ENCODE measurements at regions not wholly inside any gene's neighbourhood (a gene's known extent, or its start where the extent isn't known, plus 50 kb on each side); places are given as distances from the start of the nearest gene placed in this dataset.

DNA sequence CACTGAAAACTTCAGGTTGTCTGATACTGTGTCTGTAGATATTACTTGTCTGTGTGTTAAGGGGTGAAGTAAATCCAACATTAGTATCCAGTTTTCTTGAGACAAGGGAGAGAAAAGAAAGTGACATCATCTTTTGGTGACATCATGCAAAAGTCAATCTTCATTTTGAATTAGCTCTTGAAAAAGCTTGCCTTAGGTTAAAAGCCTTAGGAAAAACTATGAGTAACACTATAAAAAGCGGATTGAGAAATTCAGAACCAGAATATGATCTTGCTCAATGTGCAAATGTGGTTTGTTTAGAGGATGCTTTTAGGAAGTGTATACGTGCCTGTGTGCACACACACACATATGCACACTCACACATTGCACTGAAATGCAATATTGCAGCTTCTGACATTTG is 345.8 kb upstream of the CASK start:
- DNase-seq: no peak
- CTCF ChIA-PET: no interaction called here

DNA sequence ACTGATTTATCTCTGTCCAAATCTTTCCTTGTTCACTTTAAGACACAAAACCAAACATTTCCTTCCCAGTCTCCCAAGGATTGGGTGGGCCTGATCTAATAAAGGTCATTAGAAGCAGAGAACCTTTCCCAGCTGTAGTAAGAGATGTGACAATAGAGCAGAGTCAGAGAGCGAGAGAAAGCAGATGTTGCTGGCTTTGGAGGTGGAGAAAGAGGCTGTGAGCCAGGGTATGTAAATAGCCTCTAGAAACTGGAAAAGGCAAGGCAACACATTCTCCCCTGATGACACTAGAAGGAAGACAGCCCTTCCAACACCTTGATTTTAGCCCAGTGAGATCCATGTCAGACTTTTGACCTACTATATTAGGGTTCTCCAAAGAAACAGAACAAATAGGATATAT is 337.5 kb upstream of the CASK start:
- no peak overlapping the region for H3K27ac ChIP-seq (ENCODE audit: low read depth, low read length)
- H3K27ac Mint-ChIP-seq: no peak overlapping the region
- no peaks in the 10 kb centered on the region for H3K36me3 Mint-ChIP-seq
- no peaks in the 10 kb centered on the region for H3K36me3 ChIP-seq (ENCODE audit: control insufficient read depth in 2 of 3, insufficient read depth in 3 of 3, low read length in 3 of 3)
- H3K4me3 ChIP-seq (ENCODE audit: low read length): no peak overlapping the region
- no peak for ATAC-seq
- peaks cover 0 to 10% (median 5%) of the 10 kb centered on the region in 11 donors for H3K9me3 Mint-ChIP-seq
- intact Hi-C loops (cut with micrococcal nuclease): no loop called here
- ChIA-PET POLR2A (no interaction called here), CTCF (no interaction called here)
- no peaks in the 10 kb centered on the region for H3K27me3 ChIP-seq (ENCODE audit: control insufficient read depth in 2 of 2, insufficient read depth in 2 of 2, low read length in 2 of 2)
- H3K4me1 Mint-ChIP-seq: peaks cover 0 to 6% (median 0%) of the 10 kb centered on the region in 7 donors
- no peaks in the 10 kb centered on the region for H3K4me1 ChIP-seq (ENCODE audit: control insufficient read depth in 2 of 2, insufficient read depth in 2 of 2, low read length in 2 of 2)
- no peaks in the 10 kb centered on the region for H3K9me3 ChIP-seq (ENCODE audit: control insufficient read depth in 2 of 3, low read length in 3 of 3)
- no peaks in the 10 kb centered on the region for H3K27me3 Mint-ChIP-seq
- H3K4me3 Mint-ChIP-seq: no peak overlapping the region
- DNase-seq: no peak

More for the DNA sequence above, 345.8 kb upstream of the CASK start:
- Histone ChIP-seq H3K9me3 (ENCODE audit: control insufficient read depth in 2 of 3, low read length in 3 of 3) (no peaks in the 10 kb centered on the region), H3K27me3 (ENCODE audit: control insufficient read depth in 2 of 2, insufficient read depth in 2 of 2, low read length in 2 of 2) (no peaks in the 10 kb centered on the region), H3K36me3 (ENCODE audit: control insufficient read depth in 2 of 3, insufficient read depth in 3 of 3, low read length in 3 of 3) (no peaks in the 10 kb centered on the region), H3K4me3 (ENCODE audit: low read length) (no peak overlapping the region), H3K27ac (ENCODE audit: low read depth, low read length) (no peak overlapping the region), H3K4me1 (ENCODE audit: control insufficient read depth in 2 of 2, insufficient read depth in 2 of 2, low read length in 2 of 2) (no peaks in the 10 kb centered on the region)
- POLR2A ChIA-PET: no interaction called here
- H3K9me3 Mint-ChIP-seq: peaks cover 0 to 4% (median 0%) of the 10 kb centered on the region in 11 donors
- ATAC-seq: no peak
- H3K27me3 Mint-ChIP-seq: no peaks in the 10 kb centered on the region
- intact Hi-C loops (cut with micrococcal nuclease): no loop called here
- peaks cover 0 to 2% (median 0%) of the 10 kb centered on the region in 5 donors for H3K36me3 Mint-ChIP-seq
- H3K4me3 Mint-ChIP-seq: no peak overlapping the region
- no peak overlapping the region for H3K27ac Mint-ChIP-seq
- no peaks in the 10 kb centered on the region for H3K4me1 Mint-ChIP-seq

DNA sequence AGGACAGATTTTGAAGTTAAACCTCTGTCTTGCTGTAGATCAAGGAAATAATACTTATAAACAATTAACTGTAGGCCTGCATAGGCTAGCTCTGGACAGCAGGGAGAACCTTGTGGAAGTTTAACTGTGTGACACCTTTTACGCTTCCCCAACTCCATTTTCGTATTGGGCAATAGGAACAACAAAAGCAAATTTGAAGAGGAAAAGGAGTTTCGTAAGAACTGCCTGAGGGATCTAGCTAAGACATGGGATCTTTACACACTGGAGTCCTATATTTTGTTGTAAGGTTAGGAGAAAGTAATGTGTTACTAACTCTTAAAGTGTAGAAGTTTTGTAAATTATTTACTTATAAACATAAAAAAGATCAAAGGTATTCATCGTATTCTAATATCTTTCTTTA is 324.9 kb upstream of the CASK start:
- POLR2A ChIA-PET: no interaction called here
- Histone ChIP-seq H3K4me1 (ENCODE audit: control insufficient read depth in 2 of 2, insufficient read depth in 2 of 2, low read length in 2 of 2) (no peaks in the 10 kb centered on the region), H3K27ac (ENCODE audit: low read depth, low read length) (no peak overlapping the region), H3K4me3 (ENCODE audit: low read length) (no peak overlapping the region), H3K27me3 (ENCODE audit: control insufficient read depth in 2 of 2, insufficient read depth in 2 of 2, low read length in 2 of 2) (no peaks in the 10 kb centered on the region), H3K9me3 (ENCODE audit: control insufficient read depth in 2 of 3, low read length in 3 of 3) (no peaks in the 10 kb centered on the region), H3K36me3 (ENCODE audit: control insufficient read depth in 2 of 3, insufficient read depth in 3 of 3, low read length in 3 of 3) (no peaks in the 10 kb centered on the region)
- peaks cover 0 to 4% (median 0%) of the 10 kb centered on the region in 7 donors for H3K4me1 Mint-ChIP-seq
- DNase-seq (no peak), ATAC-seq (no peak)
- H3K27me3 Mint-ChIP-seq: peaks cover 0 to 4% (median 0%) of the 10 kb centered on the region in 5 donors
- CTCF ChIA-PET: no interaction called here
- peaks cover 0 to 4% (median 0%) of the 10 kb centered on the region in 11 donors for H3K9me3 Mint-ChIP-seq
- no peak overlapping the region for H3K4me3 Mint-ChIP-seq
- intact Hi-C loops (cut with micrococcal nuclease): no loop called here
- peak overlapping the region in 1 of 9 donors; percentile 55 for H3K27ac Mint-ChIP-seq
- peaks cover 0 to 5% (median 0%) of the 10 kb centered on the region in 5 donors for H3K36me3 Mint-ChIP-seq

DNA sequence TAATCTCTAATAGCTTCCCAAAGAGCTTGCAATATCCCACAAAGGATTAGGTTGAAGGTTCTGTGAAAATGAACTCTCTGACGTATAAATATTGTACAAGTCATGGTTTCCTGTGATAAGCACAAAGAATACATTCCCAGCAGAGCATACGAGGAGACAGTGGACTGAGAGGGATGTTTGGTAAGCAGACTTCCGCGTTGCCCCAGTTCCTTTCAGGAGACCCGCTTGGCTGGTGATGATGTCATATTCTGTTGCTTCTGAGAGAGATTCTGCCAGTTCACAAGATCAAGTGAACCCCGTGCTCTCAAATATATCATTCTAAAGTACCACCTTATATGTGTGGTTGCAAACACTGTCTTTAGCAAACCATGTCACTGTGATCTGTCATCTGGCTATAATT is 323.9 kb upstream of the CASK start:
- POLR2A ChIA-PET: no interaction called here
- Histone ChIP-seq H3K9me3 (ENCODE audit: control insufficient read depth in 2 of 3, low read length in 3 of 3) (no peaks in the 10 kb centered on the region), H3K36me3 (ENCODE audit: control insufficient read depth in 2 of 3, insufficient read depth in 3 of 3, low read length in 3 of 3) (no peaks in the 10 kb centered on the region), H3K27ac (ENCODE audit: low read depth, low read length) (no peak overlapping the region), H3K4me1 (ENCODE audit: control insufficient read depth in 2 of 2, insufficient read depth in 2 of 2, low read length in 2 of 2) (no peaks in the 10 kb centered on the region), H3K27me3 (ENCODE audit: control insufficient read depth in 2 of 2, insufficient read depth in 2 of 2, low read length in 2 of 2) (no peaks in the 10 kb centered on the region), H3K4me3 (ENCODE audit: low read length) (no peak overlapping the region)
- intact Hi-C loops (cut with micrococcal nuclease): no loop called here
- ATAC-seq (no peak), DNase-seq (no peak)
- peaks cover 0 to 4% (median 0%) of the 10 kb centered on the region in 5 donors for H3K27me3 Mint-ChIP-seq
- peaks cover 0 to 4% (median 0%) of the 10 kb centered on the region in 7 donors for H3K4me1 Mint-ChIP-seq
- CTCF ChIA-PET: no interaction called here
- H3K36me3 Mint-ChIP-seq: peaks cover 0 to 5% (median 0%) of the 10 kb centered on the region in 5 donors
- peaks cover 0 to 4% (median 0%) of the 10 kb centered on the region in 11 donors for H3K9me3 Mint-ChIP-seq
- no peak overlapping the region for H3K27ac Mint-ChIP-seq
- peak overlapping the region in 1 of 10 donors; percentile 14 for H3K4me3 Mint-ChIP-seq

DNA sequence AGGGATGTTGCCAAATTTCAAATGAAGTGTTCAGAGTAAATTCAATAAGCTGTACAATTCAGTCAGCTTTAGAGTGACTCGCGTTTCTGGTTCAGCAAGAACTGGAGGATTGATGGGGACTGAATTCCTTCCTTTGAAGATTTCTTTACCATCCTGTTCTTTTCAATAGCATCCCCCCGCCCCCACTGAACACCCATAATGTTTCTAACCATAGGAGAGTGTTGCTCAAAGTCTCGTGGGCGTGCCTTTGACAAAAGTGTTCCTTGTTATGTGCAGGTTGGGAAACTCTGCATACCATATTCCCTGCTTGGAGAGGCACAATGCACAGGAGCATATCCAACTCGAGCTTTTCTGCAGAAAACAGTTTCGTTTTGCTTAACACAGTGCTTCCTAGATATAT is 323.5 kb upstream of the CASK start:
- POLR2A ChIA-PET: no interaction called here
- H3K27ac ChIP-seq (ENCODE audit: low read depth, low read length): no peak overlapping the region
- peaks cover 0 to 4% (median 0%) of the 10 kb centered on the region in 5 donors for H3K27me3 Mint-ChIP-seq
- H3K36me3 ChIP-seq (ENCODE audit: control insufficient read depth in 2 of 3, insufficient read depth in 3 of 3, low read length in 3 of 3): no peaks in the 10 kb centered on the region
- CTCF ChIA-PET: no interaction called here
- H3K27ac Mint-ChIP-seq: no peak overlapping the region
- no peaks in the 10 kb centered on the region for H3K27me3 ChIP-seq (ENCODE audit: control insufficient read depth in 2 of 2, insufficient read depth in 2 of 2, low read length in 2 of 2)
- peaks cover 0 to 5% (median 0%) of the 10 kb centered on the region in 5 donors for H3K36me3 Mint-ChIP-seq
- DNase-seq (no peak), ATAC-seq (no peak)
- H3K4me3 Mint-ChIP-seq: peak overlapping the region in 1 of 10 donors; percentile 14
- peaks cover 0 to 4% (median 0%) of the 10 kb centered on the region in 7 donors for H3K4me1 Mint-ChIP-seq
- H3K4me3 ChIP-seq (ENCODE audit: low read length): no peak overlapping the region
- no peaks in the 10 kb centered on the region for H3K4me1 ChIP-seq (ENCODE audit: control insufficient read depth in 2 of 2, insufficient read depth in 2 of 2, low read length in 2 of 2)
- H3K9me3 ChIP-seq (ENCODE audit: control insufficient read depth in 2 of 3, low read length in 3 of 3): no peaks in the 10 kb centered on the region
- intact Hi-C loops (cut with micrococcal nuclease): no loop called here
- H3K9me3 Mint-ChIP-seq: peaks cover 0 to 4% (median 0%) of the 10 kb centered on the region in 11 donors

DNA sequence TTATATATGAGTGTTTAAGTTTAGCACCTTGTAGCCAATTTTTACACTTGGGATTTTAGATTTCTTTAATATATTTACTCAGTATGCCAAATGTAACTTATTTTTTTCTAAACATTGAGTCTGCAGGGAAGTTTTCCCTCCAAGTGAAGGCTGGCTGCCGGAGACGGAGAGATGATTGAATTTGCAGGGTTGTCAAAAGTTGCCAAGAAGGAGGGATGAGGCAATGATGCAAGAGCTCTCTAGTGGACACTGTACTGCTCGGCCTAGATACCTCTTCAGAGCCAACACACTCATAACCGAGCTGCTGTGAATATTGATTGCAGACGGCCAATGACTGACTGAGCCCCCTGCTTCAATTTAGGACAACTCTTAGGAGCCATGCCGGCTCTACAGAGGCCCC is 318.6 kb upstream of the CASK start:
- H3K4me1 ChIP-seq (ENCODE audit: control insufficient read depth in 2 of 2, insufficient read depth in 2 of 2, low read length in 2 of 2): no peaks in the 10 kb centered on the region
- CTCF ChIA-PET: no interaction called here

DNA sequence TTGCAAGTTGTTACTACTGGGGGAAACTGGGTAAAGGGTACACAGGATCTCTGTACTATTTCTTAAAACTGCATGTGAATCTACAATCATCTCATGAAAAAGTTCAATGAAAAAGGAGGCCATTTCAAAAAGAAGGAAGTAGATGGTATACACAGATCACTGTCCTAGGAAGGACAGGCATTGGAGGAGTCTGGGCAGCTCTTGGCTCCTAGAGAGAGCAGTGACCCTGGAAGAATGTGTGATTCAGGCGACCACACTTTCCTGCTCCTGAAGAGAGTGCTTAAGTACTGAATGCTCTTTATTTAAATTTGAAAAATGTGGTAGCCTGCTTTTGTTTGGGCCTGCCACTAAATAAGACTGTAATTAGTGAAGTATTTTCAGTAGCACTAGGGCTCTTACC is 318.1 kb upstream of the CASK start:
- Mint-ChIP-seq H3K4me1 (peaks cover 0 to 6% (median 0%) of the 10 kb centered on the region in 7 donors), H3K27ac (no peak overlapping the region), H3K27me3 (no peaks in the 10 kb centered on the region), H3K9me3 (peaks cover 0 to 9% (median 0%) of the 10 kb centered on the region in 11 donors), H3K36me3 (no peaks in the 10 kb centered on the region), H3K4me3 (no peak overlapping the region)
- DNase-seq (no peak), ATAC-seq (no peak)
- intact Hi-C loops (cut with micrococcal nuclease): no loop called here
- Histone ChIP-seq H3K4me3 (ENCODE audit: low read length) (no peak overlapping the region), H3K9me3 (ENCODE audit: control insufficient read depth in 2 of 3, low read length in 3 of 3) (no peaks in the 10 kb centered on the region), H3K27ac (ENCODE audit: low read depth, low read length) (no peak overlapping the region), H3K4me1 (ENCODE audit: control insufficient read depth in 2 of 2, insufficient read depth in 2 of 2, low read length in 2 of 2) (no peaks in the 10 kb centered on the region), H3K36me3 (ENCODE audit: control insufficient read depth in 2 of 3, insufficient read depth in 3 of 3, low read length in 3 of 3) (no peaks in the 10 kb centered on the region), H3K27me3 (ENCODE audit: control insufficient read depth in 2 of 2, insufficient read depth in 2 of 2, low read length in 2 of 2) (no peaks in the 10 kb centered on the region)
- CTCF ChIA-PET: no interaction called here
- POLR2A ChIA-PET: no interaction called here

More for the DNA sequence above, 318.6 kb upstream of the CASK start:
- peaks cover 0 to 9% (median 0%) of the 10 kb centered on the region in 11 donors for H3K9me3 Mint-ChIP-seq
- H3K4me1 Mint-ChIP-seq: peaks cover 0 to 6% (median 0%) of the 10 kb centered on the region in 7 donors
- intact Hi-C loops (cut with micrococcal nuclease): no loop called here
- Histone ChIP-seq H3K27me3 (ENCODE audit: control insufficient read depth in 2 of 2, insufficient read depth in 2 of 2, low read length in 2 of 2) (no peaks in the 10 kb centered on the region), H3K4me3 (ENCODE audit: low read length) (no peak overlapping the region), H3K9me3 (ENCODE audit: control insufficient read depth in 2 of 3, low read length in 3 of 3) (no peaks in the 10 kb centered on the region), H3K27ac (ENCODE audit: low read depth, low read length) (no peak overlapping the region), H3K36me3 (ENCODE audit: control insufficient read depth in 2 of 3, insufficient read depth in 3 of 3, low read length in 3 of 3) (no peaks in the 10 kb centered on the region)
- DNase-seq (no peak), ATAC-seq (no peak)
- H3K27me3 Mint-ChIP-seq: no peaks in the 10 kb centered on the region
- H3K36me3 Mint-ChIP-seq: no peaks in the 10 kb centered on the region
- no peak overlapping the region for H3K4me3 Mint-ChIP-seq
- H3K27ac Mint-ChIP-seq: no peak overlapping the region
- POLR2A ChIA-PET: no interaction called here
